Neutrophil (primary cell): ENCODE measurements at regions not wholly inside any gene's neighbourhood (a gene's known extent, or its start where the extent isn't known, plus 50 kb on each side); places are given as distances from the start of the nearest gene placed in this dataset.
"Not testable (repeated sequence)": the region's sequence is repeated elsewhere in the genome, so short reads cannot be mapped to it uniquely, and the experiment has no call there.

Source experiments
- H3K27ac ChIP-seq: fragments of 200-600 bp; sonication (generic); 2 replicates; pipeline ENCODE4 v1.5.1; 2016; ENCODE audit warnings: mild to moderate bottlenecking, moderate library complexity
- H3K27me3 ChIP-seq: fragments of 200-600 bp; sonication (generic); 2 replicates; pipeline ENCODE4 v1.6.0; 2016; ENCODE audit warnings: mild to moderate bottlenecking
- H3K36me3 ChIP-seq: fragments of 200-600 bp; sonication (generic); 2 replicates; pipeline ENCODE4 v1.5.1; 2017
- H3K4me1 ChIP-seq, 2 experiments: fragments of 200-600 bp in 1 of 2; sonication (generic) in 1 of 2; 1 replicate in 1 of 2; 2 replicates in 1 of 2; pipeline versions ENCODE4 v1.5.1 to v1.6.1; 2013 to 2016; ENCODE audit warnings: low read depth in 1 of 2, low read length in 1 of 2, mild to moderate bottlenecking in 1 of 2, moderate library complexity in 1 of 2; ENCODE audit not compliant: control insufficient read depth in 1 of 2, insufficient read depth in 1 of 2
- H3K4me3 ChIP-seq, 2 experiments: fragments of 200-600 bp in 1 of 2; sonication (generic) in 1 of 2; 1 replicate in 1 of 2; 2 replicates in 1 of 2; pipeline ENCODE4 v1.5.1; 2013 to 2016; ENCODE audit warnings: low read depth in 1 of 2, low read length in 1 of 2, mild to moderate bottlenecking in 1 of 2, moderate library complexity in 1 of 2
- H3K9me3 ChIP-seq: fragments of 200-600 bp; sonication (generic); 2 replicates; pipeline ENCODE4 v1.5.1; 2016
- CTCF ChIP-seq: fragments of 200-600 bp; sonication (generic); IDR thresholded peaks from 2 replicates; pipeline ENCODE4 v1.5.1; 2016; ENCODE audit warnings: antibody characterized with exemption

- H3K9me3 ChIP-seq, result no peaks in the 10 kb centered on the region
- TF ChIP-seq CTCF, result no peak
- H3K36me3 ChIP-seq, result no peaks in the 10 kb centered on the region
- H3K4me1 ChIP-seq, result no peaks in the 10 kb centered on the region
- H3K27ac ChIP-seq, result no peak overlapping the region
- no peak overlapping the region for H3K4me3 ChIP-seq
- H3K27me3 ChIP-seq, result no peaks in the 10 kb centered on the region
These were observed 193.9 kb upstream of the EDNRA start for GRCh38 chr4:147286846-147287587.

- no peak overlapping the region for H3K27ac ChIP-seq
- no peaks in the 10 kb centered on the region for H3K4me1 ChIP-seq
- TF ChIP-seq CTCF, result no peak
- H3K27me3 ChIP-seq, result no peaks in the 10 kb centered on the region
- no peak overlapping the region for H3K4me3 ChIP-seq
- no peaks in the 10 kb centered on the region for H3K9me3 ChIP-seq
- no peaks in the 10 kb centered on the region for H3K36me3 ChIP-seq
These were observed 193.4 kb upstream of the EDNRA start for GRCh38 chr4:147287588-147287890.

- Histone ChIP-seq H3K4me3 (no peak overlapping the region), H3K27me3 (no peaks in the 10 kb centered on the region), H3K27ac (no peak overlapping the region), H3K36me3 (no peaks in the 10 kb centered on the region), H3K4me1 (no peaks in the 10 kb centered on the region), H3K9me3 (no peaks in the 10 kb centered on the region)
- TF ChIP-seq CTCF, result no peak
These were observed 192.4 kb upstream of the EDNRA start for GRCh38 chr4:147288512-147288911.

GRCh38 chr4:147289181-147289580 is 191.7 kb upstream of the EDNRA start:
- Histone ChIP-seq H3K9me3 (no peaks in the 10 kb centered on the region), H3K36me3 (no peaks in the 10 kb centered on the region), H3K4me1 (no peaks in the 10 kb centered on the region), H3K4me3 (no peak overlapping the region), H3K27me3 (no peaks in the 10 kb centered on the region), H3K27ac (no peak overlapping the region)
- TF ChIP-seq CTCF, result no peak

GRCh38 chr4:147292604-147293313 is 188.1 kb upstream of the EDNRA start:
- not testable (repeated sequence) for H3K27me3 ChIP-seq, H3K4me3 ChIP-seq, H3K4me1 ChIP-seq, H3K9me3 ChIP-seq, H3K27ac ChIP-seq, H3K36me3 ChIP-seq

- H3K27me3 ChIP-seq, H3K27ac ChIP-seq, H3K4me1 ChIP-seq, H3K9me3 ChIP-seq, H3K4me3 ChIP-seq, H3K36me3 ChIP-seq: not testable (repeated sequence)
These were observed 187.6 kb upstream of the EDNRA start for GRCh38 chr4:147293314-147293677.
